MCF 10A (cell line): ENCODE measurements at regions not wholly inside any gene's neighbourhood (a gene's known extent, or its start where the extent isn't known, plus 50 kb on each side); places are given as distances from the start of the nearest gene placed in this dataset.

Source experiments
- BruUV-seq: library from RNA; stranded (reverse); fragments of 400-500 nt; replicated peaks from 2 replicates; lab custom pipeline; 2021; lab: Mats Ljungman, UMichigan
- CTCF ChIA-PET: fragments of 300-600 bp; sonication (Branson Sonifier 250); formaldehyde crosslinking; extraction: SDS; loops from one replicate; lab custom pipeline; 2021; ENCODE audit warnings: antibody characterized with exemption, inconsistent platforms; lab: Yijun Ruan, JAX
- POLR2A ChIA-PET: fragments of 300-600, 350-650 bp; sonication (Branson Sonifier 250); formaldehyde crosslinking; extraction: SDS; loops from one replicate; lab custom pipeline; 2020; ENCODE audit warnings: antibody characterized with exemption, inconsistent platforms; lab: Yijun Ruan, JAX
- DNase-seq: peaks from one replicate; pipeline ENCODE4 v3.0.0-alpha.2; 2018; ENCODE audit not compliant: unreplicated experiment
- H3K27ac Mint-ChIP-seq: one replicate; pipeline ENCODE4 v1.8.0; 2022; ENCODE audit warnings: mild to moderate bottlenecking, low read depth, mixed read lengths; ENCODE audit not compliant: unreplicated experiment
- H3K27me3 Mint-ChIP-seq: one replicate; pipeline ENCODE4 v1.8.0; 2022; ENCODE audit warnings: mixed read lengths; ENCODE audit not compliant: insufficient read depth, unreplicated experiment
- H3K36me3 Mint-ChIP-seq: one replicate; pipeline ENCODE4 v1.8.0; 2022; ENCODE audit warnings: mild to moderate bottlenecking, moderate library complexity, mixed read lengths; ENCODE audit not compliant: insufficient read depth, unreplicated experiment
- H3K4me1 Mint-ChIP-seq: one replicate; pipeline ENCODE4 v1.8.0; 2022; ENCODE audit warnings: mixed read lengths; ENCODE audit not compliant: insufficient read depth, unreplicated experiment
- H3K4me3 Mint-ChIP-seq: one replicate; pipeline ENCODE4 v1.8.0; 2022; ENCODE audit warnings: mild to moderate bottlenecking, moderate library complexity, mixed read lengths; ENCODE audit not compliant: unreplicated experiment
- H3K9me3 Mint-ChIP-seq: one replicate; pipeline ENCODE4 v1.8.0; 2022; ENCODE audit warnings: mixed read lengths; ENCODE audit not compliant: unreplicated experiment
- CTCF ChIP-seq: fragments of 200-600 bp; IDR thresholded peaks from one replicate; pipeline ENCODE4 v1.8.0; 2022; ENCODE audit warnings: antibody characterized with exemption, mild to moderate bottlenecking; ENCODE audit not compliant: unreplicated experiment
- intact Hi-C: fragments of 100-400 bp; cut with micrococcal nuclease; formaldehyde crosslinking; loops from 2 replicates; pipeline ENCODE4 v1.14.1; 2022

- no peaks in the 10 kb centered on the region for H3K36me3 Mint-ChIP-seq
Observed at GRCh38 chr5:82403026-82403425, 124.9 kb upstream of the RPS23 start.

GRCh38 chr5:82399111-82399510 is 121.0 kb upstream of the RPS23 start:
- DNase-seq: no peak
- Mint-ChIP-seq H3K27me3 (no peaks in the 10 kb centered on the region), H3K36me3 (peaks cover 7% of the 10 kb centered on the region), H3K27ac (peak overlapping the region; percentile 7), H3K4me1 (peaks cover 32% of the 10 kb centered on the region), H3K9me3 (no peaks in the 10 kb centered on the region), H3K4me3 (no peak overlapping the region)
- CTCF ChIA-PET: interaction anchor here (0.7 to 1.2 kb wide), 2 partner anchors 10 to 22 kb away, joined by 3 read pairs; no protein-coding TSS in a partner anchor
- intact Hi-C loops: no loop called here
- POLR2A ChIA-PET: interaction anchor here (0.6 to 1.0 kb wide), 2 partner anchors 14 to 671 kb away, joined by 3 to 6 read pairs; no protein-coding TSS in a partner anchor
- BruUV-seq: no TSS peak
- no peak for TF ChIP-seq CTCF

More at GRCh38 chr5:82403026-82403425, 124.9 kb upstream of the RPS23 start:
- BruUV-seq: no TSS peak
- ChIA-PET CTCF (interaction anchor here (0.9 kb wide), 1 partner anchor 17 kb away, joined by 3 read pairs; no protein-coding TSS in a partner anchor), POLR2A (no interaction called here)
- no peaks in the 10 kb centered on the region for H3K27me3 Mint-ChIP-seq
- intact Hi-C loops: no loop called here
- H3K27ac Mint-ChIP-seq: no peak overlapping the region
- peaks cover 31% of the 10 kb centered on the region for H3K4me1 Mint-ChIP-seq
- TF ChIP-seq CTCF: no peak
- H3K4me3 Mint-ChIP-seq: no peak overlapping the region
- DNase-seq: no peak
- no peaks in the 10 kb centered on the region for H3K9me3 Mint-ChIP-seq

GRCh38 chr5:82397741-82398320 is 119.7 kb upstream of the RPS23 start:
- Mint-ChIP-seq H3K27ac (peak overlapping the region; percentile 92), H3K36me3 (peaks cover 7% of the 10 kb centered on the region), H3K4me3 (no peak overlapping the region), H3K4me1 (peaks cover 32% of the 10 kb centered on the region), H3K27me3 (no peaks in the 10 kb centered on the region), H3K9me3 (no peaks in the 10 kb centered on the region)
- ChIA-PET POLR2A (interaction anchor here (0.9 to 1.0 kb wide), 2 partner anchors 10 to 16 kb away, joined by 3 to 4 read pairs; no protein-coding TSS in a partner anchor), CTCF (interaction anchor here (0.7 to 1.4 kb wide), 3 partner anchors 33 to 1844 kb away, joined by 3 to 5 read pairs (median 4); no protein-coding TSS in a partner anchor)
- DNase-seq: no peak
- BruUV-seq: no TSS peak
- no peak for TF ChIP-seq CTCF
- intact Hi-C loops: loop anchor here (1.0 kb wide), 1 partner anchor 7 kb away; no protein-coding TSS in a partner anchor

GRCh38 chr5:82396871-82397514 is 118.8 kb upstream of the RPS23 start:
- Mint-ChIP-seq H3K36me3 (peaks cover 7% of the 10 kb centered on the region), H3K27ac (peak overlapping the region; percentile 92), H3K9me3 (peaks cover 5% of the 10 kb centered on the region), H3K4me1 (peaks cover 32% of the 10 kb centered on the region), H3K27me3 (no peaks in the 10 kb centered on the region), H3K4me3 (peak overlapping the region; percentile 43)
- DNase-seq: peak; percentile 97
- ChIA-PET CTCF (interaction anchor here (0.7 to 1.4 kb wide), 4 partner anchors 15 to 1845 kb away, joined by 3 to 5 read pairs (median 4); no protein-coding TSS in a partner anchor), POLR2A (interaction anchor here (0.9 to 1.1 kb wide), 5 partner anchors 11 to 650 kb away, joined by 3 to 7 read pairs (median 3); no protein-coding TSS in a partner anchor)
- BruUV-seq: TSS peak; percentile 55
- no peak for TF ChIP-seq CTCF
- intact Hi-C loops: loop anchor here (1.0 kb wide), 1 partner anchor 8 kb away; no protein-coding TSS in a partner anchor
